HG03108 (cell line): ENCODE measurements at regions not wholly inside any gene's neighbourhood (a gene's known extent, or its start where the extent isn't known, plus 50 kb on each side); places are given as distances from the start of the nearest gene placed in this dataset.
"Not testable (repeated sequence)": the region's sequence is repeated elsewhere in the genome, so short reads cannot be mapped to it uniquely, and the experiment has no call there.

Experiments
- ATAC-seq: cut with Tn5 transposase; IDR thresholded peaks from one replicate; pipeline ENCODE4 v1.9.1; 2021; ENCODE audit warnings: moderate library complexity; ENCODE audit not compliant: unreplicated experiment

DNA sequence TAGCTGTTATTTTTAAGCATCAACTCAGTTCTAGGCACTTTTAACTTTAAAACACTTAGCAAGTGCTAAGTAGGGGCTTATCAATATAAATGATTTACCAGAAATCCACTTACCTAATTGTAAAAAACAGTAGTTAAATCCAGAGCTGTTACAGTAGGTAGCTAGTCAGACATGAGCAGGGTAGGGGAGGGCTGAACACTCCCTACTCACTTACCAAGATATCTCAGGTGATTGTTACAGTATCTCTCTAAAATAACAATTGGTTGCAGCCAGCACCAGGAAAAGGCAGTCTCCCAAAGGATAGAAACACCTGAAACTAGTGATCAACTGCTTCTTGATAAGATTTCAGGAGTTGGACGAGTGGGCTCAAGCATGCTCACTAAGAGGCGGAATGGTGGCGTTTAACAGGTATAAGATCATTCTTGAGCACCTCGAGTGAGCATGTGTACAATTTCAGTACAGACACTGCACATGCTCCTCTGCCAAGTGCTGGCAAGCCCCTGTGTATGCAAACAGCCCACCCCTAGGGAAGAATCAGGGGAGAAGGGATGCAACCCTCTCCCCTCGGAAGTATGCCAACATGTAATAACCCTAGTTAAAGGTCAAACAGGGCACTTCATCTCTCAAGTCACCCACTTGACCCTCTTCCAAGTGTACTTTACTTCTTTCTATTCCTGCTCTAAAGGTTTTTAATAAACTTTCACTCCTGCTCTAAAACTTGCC is 1113.6 kb upstream of the SEL1L start:
- ATAC-seq = no peak

DNA sequence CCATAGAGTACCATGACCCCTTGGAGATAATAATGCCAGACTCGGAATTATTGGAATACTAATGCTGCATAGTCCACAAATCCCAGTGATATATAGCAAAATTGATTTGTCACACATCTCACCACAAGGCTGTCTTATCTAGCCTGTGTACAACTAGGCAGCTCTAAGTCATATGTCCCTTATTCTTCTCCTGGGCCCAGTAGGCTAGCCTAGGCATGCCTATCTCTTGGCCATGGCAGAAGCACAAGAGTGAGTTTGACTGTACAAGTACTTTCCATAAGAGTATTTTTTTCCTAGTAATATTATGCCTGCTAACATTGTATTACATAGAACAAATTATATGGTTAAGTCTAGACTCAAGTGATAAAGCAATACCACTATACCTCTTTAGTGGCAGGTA is 1122.1 kb upstream of the SEL1L start:
- ATAC-seq = no peak

DNA sequence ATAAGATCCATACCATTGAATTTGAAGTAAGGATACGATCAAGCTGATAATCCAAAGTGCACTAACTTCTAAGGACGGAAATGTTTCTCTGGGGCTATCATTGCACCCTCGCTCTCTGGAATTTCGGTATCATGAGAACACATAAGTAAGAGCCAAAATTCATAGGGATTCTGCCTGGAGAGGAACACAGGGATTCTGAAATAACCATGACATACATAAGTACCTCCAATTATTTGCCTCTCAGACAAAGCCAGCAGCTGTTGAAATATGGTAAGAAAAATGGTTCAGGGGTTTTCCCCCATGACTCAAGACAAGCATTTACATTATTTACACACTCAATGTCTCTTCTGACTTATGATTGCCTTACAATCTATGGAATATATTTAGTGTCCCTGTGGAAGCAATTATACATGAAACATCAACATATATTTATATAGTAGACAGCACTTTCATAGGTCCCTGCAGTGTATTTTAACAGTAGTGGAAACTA is 1123.6 kb upstream of the SEL1L start:
- no peak for ATAC-seq

DNA sequence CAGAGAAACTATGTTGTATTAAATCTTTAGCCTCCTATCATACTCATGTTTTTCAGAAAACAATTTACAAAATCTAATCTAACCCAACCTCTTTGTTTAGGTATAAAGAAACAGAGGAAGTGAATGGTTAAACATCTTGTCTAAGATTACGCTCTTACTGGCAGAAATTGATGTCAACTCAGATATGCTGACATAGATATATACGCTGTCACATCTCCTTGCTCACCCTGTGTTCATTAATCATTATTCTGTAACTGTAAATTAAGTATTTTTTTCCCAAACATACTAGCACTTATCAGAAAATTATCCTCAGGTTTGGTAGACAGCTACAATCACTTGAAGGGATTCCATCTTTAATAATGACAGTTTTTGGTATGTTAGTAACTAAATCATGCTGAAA is 1127.6 kb upstream of the SEL1L start:
- ATAC-seq = no peak

DNA sequence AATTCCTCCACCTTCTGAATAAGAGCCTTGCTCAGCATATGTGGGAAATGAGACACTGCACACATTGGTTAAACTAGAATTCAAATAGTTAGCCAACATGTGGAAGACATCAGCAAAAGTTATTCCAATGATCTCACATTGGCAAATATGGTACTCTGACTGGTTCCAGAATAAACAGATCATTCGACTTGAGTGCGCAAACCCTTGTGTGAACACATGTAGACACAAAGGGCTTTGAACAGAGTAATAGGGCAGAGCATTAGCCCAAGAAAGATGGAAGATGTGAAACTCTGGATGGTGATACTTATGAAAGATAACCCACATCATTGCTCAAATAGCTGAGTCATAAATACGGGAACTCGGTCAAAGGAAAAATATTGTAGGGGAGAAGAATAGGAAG is 1133.4 kb upstream of the SEL1L start:
- ATAC-seq = no peak

DNA sequence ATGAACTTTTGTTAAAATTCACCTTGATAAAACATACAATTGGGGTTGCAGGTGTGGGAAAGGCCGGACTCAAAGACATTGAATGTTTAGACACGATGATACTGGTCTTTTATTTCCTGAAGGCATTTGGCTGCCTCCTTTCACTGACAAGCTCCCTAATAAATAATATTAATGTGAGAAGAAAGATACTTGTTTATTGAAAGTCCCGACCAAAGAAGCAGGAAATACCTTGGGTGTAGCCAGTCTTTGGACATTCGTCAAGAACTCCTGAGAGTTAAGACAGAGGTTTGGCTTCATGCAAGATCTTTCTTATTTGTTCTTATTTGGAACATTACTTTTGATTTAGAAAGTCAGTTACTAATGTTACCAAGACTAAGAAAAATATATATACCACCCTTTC is 1133.8 kb upstream of the SEL1L start:
- ATAC-seq = no peak

DNA sequence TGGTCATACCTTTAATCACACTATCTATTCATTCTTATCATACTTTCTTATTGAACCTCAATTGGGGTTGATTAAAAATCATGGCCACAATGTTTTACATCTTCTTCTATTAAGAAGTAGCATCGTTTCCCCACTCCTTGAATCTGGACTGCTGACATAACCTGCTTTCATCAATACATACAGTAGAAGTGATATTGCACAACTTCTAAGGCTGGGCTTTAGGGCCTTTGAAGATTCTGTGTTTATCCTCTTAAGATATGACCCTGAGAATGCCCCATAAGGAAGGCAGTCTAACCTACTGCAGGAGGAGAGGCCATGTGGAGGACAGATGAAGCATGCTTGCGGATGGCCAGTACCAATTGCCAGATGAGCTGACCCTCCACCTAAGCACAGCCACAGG is 1142.8 kb upstream of the SEL1L start:
- ATAC-seq = no peak

DNA sequence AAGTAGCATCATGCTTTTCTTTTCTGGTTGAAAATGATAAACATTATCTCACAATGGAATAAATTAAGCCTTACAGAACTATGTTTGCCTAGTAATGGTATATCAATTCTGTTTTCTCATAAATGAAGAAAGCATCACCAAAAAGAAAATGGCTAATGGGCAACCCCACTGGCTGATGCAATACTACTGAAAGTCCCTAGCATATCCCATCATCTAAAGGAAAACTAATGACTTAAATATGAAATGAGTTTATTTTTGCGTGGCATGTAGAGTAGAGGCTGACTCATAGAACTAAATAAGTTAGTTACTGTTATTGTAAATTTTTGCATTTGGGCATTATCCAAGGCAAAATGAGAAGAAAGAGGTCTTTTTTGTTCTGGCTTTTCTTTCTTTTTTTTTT is 1156.3 kb upstream of the SEL1L start:
- ATAC-seq = no peak

DNA sequence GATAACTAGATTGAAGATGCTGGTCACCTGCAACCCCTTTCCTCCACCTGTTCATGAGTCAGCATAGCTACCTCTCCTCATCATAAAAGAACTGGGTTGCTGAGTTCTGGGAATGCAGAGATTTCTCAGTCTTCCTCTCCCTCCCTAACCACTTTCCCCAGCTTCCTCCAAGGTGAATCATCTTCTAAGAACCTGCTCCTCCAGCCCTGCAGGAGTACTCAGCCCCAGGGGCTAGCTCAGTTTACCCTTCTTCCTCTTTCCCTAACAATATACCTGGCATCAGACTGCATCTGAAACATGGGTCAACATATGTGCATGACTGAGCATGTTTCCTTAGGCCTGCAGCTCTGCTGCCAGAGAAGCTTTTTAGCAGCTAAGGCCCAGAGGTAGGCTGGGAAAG is 1157.5 kb upstream of the SEL1L start:
- not testable (repeated sequence) for ATAC-seq

DNA sequence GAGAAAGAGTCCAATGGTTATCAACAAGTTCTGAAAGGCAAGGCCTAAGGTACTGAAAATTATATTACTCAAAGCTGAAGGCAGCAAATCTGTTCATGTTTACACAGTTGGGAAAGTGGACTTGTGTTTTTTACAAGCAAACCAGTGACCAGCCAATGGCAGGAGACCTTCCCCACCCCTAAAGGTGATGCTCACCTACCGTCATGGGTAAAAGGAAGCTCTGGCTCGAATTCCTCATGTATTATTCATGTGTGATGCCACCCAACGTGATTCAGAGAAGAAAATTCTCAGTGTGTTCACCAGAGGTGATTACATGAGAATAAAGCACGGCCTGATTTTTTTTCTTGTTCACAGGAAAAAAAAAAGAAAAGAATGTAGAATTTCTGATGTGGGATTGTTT is 1161.2 kb upstream of the SEL1L start:
- ATAC-seq = no peak

DNA sequence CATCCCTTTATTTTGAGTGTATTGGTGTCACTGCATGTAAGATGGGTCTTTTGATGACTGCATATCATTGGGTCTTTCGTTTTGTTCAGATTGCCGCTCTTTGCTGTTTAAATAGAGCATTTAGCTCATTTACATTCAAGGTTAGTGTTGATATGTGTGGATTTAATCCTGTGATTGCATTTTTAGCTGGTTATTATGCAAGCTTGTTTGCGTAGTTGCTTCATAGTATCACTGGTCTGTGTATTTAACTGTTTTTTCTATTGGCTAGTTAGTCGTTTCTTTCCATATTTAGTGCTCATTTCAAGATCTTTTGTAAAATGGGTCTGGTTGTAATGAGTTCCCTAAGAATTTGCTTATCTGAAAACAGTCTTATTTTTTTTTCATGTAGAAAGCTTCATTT is 1170.6 kb upstream of the SEL1L start:
- no peak for ATAC-seq

DNA sequence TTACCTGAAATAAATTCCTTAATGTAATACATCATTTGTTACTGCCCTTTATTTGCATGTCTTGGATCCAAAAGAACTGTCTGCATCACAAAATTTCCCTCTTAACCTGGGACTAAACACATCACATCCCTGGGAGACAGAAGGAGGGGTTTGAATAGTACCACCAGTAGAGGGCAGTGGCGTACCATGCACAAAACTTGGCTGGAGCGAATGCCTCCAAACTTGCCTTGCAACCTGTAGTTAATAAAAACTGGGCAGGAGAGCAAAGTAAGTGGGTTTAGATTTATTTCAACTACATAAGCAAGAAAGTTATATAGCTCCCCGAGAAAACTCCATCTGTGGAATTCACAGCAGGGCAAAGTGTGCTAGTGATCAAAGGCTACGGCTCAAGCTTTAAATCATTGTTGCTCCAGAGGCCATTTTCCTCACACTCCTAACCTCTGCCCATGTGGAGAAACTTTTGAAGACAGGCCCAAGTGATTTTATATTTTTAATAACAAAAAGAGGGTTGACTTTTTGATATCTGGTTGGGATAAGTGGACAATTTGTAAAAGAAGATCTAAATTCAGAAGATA is 1176.7 kb upstream of the SEL1L start:
- ATAC-seq = no peak

DNA sequence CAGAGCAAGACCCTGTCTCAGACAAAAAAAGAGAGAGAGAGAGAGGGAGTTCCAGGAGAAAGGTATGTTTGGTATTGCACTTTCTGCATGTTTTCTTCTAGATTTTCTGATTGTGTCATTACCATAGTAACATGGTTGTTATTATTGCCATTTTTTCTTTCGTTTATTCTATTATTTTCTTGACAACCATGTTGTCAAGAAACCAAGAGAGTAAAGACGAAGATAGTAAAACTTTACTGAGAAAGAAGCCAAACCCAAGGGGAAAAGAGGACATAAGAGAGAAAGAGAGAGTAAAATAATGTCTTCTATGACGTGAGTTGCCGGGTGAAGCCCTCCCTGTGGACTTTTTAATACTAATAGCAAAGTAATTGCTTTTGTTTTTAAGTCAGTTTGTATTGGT is 1186.0 kb upstream of the SEL1L start:
- ATAC-seq = no peak

DNA sequence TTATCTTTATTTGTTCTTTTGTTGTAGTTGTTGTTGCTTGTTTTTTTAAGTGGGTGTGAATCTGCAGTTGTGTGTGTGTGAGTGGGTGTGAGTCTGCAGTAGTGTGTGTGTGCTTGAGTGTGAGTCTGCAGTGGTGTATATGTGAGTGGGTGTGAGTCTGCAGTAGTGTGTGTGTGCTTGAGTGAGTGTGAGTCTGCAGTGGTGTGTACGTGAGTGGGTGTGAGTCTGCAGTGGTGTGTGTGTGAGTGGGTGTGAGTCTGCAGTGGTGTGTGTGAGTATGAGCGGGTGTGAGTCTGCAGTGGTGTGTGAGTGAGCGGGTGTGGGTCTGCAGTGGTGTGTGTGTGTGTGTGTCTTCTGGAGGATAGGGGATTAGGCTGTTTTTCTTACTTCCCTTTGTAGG is 1186.8 kb upstream of the SEL1L start:
- ATAC-seq = no peak

DNA sequence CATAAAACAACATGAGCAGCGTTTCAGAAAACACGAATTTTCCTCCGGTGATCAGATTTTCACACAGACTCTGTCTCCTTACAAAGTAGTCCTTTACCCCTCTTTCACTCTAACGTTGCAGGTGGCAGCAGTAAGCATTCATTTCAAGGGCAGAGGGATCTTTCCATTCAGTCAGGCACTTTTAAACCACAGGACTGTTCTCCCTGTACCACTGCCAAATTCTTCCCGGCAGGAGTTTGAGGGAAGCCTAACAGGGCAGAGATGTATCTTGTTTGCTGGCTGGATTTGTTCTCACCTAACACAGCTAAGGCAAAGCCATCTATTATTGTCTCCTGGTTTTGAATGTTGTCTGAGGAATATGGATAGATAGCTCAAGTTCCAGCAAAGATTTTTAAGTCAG is 1187.3 kb upstream of the SEL1L start:
- no peak for ATAC-seq

DNA sequence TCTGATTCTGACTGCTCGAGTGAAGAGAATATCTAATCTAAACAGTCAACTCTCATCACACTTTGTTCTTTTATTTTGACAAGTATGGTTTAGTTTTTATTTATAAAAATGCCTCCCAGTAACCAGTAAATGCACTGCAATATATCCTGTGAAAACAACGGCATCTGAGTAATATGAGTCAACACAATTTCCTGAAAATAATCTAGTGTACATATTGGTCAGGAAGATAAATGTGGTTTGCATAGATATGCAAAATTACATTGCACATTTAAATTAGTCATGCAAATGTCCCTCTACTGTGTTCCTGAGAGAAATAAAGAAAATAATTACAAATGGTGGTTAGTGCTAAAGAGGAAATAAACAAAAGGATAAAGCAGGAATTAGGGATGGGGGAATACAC is 1190.7 kb upstream of the SEL1L start:
- no peak for ATAC-seq

DNA sequence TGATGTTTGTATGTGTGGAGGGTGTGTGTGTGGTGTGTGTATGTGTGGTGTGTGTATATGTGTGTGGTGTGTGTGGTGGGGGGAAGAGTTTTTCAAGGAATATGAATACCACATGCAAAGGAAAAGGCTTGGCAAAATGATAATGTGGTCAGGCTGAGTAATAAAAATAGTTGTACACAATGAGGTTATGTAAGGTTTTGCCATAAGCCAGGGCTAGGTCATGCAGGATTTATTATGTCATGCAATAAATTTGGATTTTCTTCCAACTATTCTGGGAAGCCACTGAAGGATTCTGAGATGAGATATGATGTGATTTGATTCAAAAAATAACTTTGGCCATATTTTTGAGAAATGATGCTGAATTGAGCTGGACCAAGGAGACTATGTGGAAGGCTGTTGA is 1191.6 kb upstream of the SEL1L start:
- ATAC-seq = no peak

DNA sequence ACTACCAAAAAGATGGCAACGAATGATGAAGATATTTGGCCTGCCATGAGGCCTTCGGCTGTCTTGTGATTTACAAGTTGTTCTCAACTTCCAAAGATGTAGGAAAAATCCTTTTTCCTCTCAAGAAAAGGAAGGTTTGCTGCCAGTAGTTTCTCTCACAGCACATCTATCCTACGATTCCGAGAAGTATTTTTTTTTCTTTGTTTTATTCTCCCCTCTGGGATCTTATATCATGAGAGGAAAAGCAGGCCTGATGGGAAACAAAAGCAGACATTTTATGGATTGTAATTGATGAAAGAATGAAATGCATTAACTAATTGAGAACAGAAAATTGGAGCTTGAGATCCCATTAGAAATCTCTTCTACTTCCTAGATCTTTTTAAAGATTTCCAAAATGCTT is 1197.9 kb upstream of the SEL1L start:
- no peak for ATAC-seq

DNA sequence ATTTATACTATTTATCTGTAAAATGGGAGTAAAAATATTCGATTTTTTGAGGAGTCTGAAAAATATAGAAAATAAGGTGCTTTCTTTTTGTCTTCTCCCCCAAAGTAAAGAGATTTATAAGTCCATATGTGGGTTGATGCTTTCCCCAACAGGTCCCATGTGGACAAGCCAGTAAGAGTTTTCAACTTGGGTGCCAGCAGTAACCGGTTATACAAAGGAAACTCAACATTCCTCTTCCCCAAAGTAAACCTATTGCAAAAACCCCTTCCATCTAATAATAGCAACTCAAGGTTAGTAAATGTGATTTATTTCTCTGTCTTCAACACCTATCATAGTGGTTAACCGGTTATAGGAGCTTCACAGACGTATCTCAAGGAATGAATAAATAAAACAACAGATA is 1206.9 kb upstream of the SEL1L start:
- no peak for ATAC-seq

DNA sequence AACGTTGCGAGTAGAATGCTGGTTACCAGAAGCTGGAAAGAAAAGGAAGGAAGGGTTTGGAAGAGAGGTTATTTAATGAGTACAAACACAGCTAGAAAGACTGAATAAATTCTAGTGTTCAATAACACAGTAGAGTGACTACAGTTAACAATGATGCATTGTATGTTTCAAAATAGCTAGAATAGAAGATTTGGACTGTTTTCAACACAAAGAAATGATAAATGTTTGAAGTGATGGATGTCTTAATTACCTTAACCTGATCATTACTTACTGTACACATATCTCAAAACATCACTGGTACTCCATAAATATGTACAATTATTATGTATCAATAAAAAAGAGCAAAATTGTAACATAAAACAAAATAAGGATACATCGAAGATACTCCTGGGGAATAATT is 1221.8 kb upstream of the SEL1L start:
- no peak for ATAC-seq

DNA sequence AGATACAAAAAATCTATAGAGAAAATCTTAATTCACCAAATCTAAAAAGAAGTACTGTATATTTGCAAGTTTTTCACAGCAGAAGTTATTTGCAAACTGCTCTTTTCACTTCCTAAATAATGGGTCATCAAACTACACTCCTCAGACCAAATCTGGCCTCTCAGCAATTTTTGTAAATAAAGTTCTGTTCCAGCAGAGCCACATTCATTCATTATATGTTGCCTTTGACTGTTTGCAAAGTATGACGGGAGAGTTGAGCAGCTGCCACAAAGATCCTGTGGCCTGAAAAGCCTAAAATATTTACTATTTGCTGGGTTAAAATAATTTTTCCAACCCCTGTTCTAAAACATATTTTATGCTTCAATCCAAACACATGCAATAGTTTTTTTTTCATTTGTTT is 1222.3 kb upstream of the SEL1L start:
- no peak for ATAC-seq

DNA sequence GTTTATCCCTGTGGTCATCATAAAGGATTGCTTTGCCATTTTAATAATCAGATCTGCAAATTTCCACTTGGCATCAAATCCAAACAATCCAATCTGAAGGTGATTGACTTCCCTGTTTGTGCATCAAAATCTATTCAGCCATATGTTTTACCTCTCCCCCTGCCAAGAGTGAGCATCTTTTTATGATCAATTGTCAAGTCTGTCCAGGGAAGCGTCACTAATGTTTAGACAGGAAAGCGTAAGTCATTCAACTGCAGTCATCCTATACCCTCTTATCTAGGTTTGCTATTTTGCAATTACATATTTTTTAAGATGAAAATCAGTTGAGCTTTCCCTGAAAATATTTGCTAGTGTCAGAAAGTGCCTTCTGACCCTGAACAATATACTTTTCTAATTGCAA is 1224.1 kb upstream of the SEL1L start:
- no peak for ATAC-seq

DNA sequence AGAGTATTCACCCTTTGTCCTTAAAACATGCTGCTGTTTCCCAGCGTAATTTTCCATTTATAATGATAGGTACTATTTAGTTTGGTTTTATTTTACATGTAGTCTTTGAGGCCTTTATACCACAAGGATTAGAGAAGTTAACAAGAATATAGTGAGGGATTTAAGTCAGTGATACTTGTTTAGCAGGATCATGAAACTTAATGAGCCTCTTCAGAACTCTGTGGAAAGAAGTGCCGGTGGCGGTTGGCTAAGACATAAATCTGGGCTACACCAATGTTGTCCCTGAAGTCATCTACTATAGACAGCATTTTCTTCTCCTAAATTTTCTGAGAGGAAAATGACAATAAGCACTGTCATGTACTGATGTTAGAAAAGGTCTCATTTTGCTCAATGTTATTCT is 1226.0 kb upstream of the SEL1L start:
- no peak for ATAC-seq
